HG02571 (cell line): ENCODE measurements at regions not wholly inside any gene's neighbourhood (a gene's known extent, or its start where the extent isn't known, plus 50 kb on each side); places are given as distances from the start of the nearest gene placed in this dataset.
"Not testable (repeated sequence)": the region's sequence is repeated elsewhere in the genome, so short reads cannot be mapped to it uniquely, and the experiment has no call there.

Experiments used
- ATAC-seq: cut with Tn5 transposase; IDR thresholded peaks from one replicate; pipeline ENCODE4 v1.9.1; 2021; ENCODE audit warnings: mild to moderate bottlenecking, moderate library complexity; ENCODE audit not compliant: unreplicated experiment

- ATAC-seq = no peak
Observed at GRCh38 chr10:4278186-4278585, 493.2 kb upstream of the KLF6 start.

- ATAC-seq = no peak
Observed at GRCh38 chr10:4276151-4276550, 491.1 kb upstream of the KLF6 start.

GRCh38 chr10:4274671-4275070 lies 489.7 kb upstream of the KLF6 start:
- ATAC-seq = not testable (repeated sequence)

- ATAC-seq = no peak
Observed at GRCh38 chr10:4271193-4271592, 486.2 kb upstream of the KLF6 start.

GRCh38 chr10:4270116-4270515 lies 485.1 kb upstream of the KLF6 start:
- no peak for ATAC-seq

GRCh38 chr10:4268490-4268889 lies 483.5 kb upstream of the KLF6 start:
- not testable (repeated sequence) for ATAC-seq

- no peak for ATAC-seq
Observed at GRCh38 chr10:4267086-4267773, 482.2 kb upstream of the KLF6 start.

GRCh38 chr10:4266416-4267085 lies 481.5 kb upstream of the KLF6 start:
- ATAC-seq = no peak

- no peak for ATAC-seq
Observed at GRCh38 chr10:4265964-4266363, 481.0 kb upstream of the KLF6 start.

GRCh38 chr10:4264209-4264865 lies 479.3 kb upstream of the KLF6 start:
- ATAC-seq = no peak

GRCh38 chr10:4263601-4263921 lies 478.6 kb upstream of the KLF6 start:
- ATAC-seq = no peak

- ATAC-seq = no peak
Observed at GRCh38 chr10:4262870-4263600, 478.0 kb upstream of the KLF6 start.

- ATAC-seq = no peak
Observed at GRCh38 chr10:4262449-4262848, 477.4 kb upstream of the KLF6 start.

GRCh38 chr10:4260483-4261124 lies 475.6 kb upstream of the KLF6 start:
- no peak for ATAC-seq

- ATAC-seq = no peak
Observed at GRCh38 chr10:4257939-4258465, 473.0 kb upstream of the KLF6 start.

- no peak for ATAC-seq
Observed at GRCh38 chr10:4256971-4257370, 472.0 kb upstream of the KLF6 start.

- no peak for ATAC-seq
Observed at GRCh38 chr10:4255751-4256150, 470.7 kb upstream of the KLF6 start.

GRCh38 chr10:4254101-4254994 lies 469.3 kb upstream of the KLF6 start:
- no peak for ATAC-seq

- ATAC-seq = no peak
Observed at GRCh38 chr10:4252701-4253100, 467.7 kb upstream of the KLF6 start.

- ATAC-seq = peak; percentile 85
Observed at GRCh38 chr10:4250587-4250887, 465.5 kb upstream of the KLF6 start.
